ENCODE measurements at regions not wholly inside any gene's neighbourhood (a gene's known extent, or its start where the extent isn't known, plus 50 kb on each side); places are given as distances from the start of the nearest gene placed in this dataset.

GRCh38 chr4:63644396-63644795 lies 764.9 kb downstream of the TECRL start:
- Mint-ChIP-seq H3K4me1 (ENCODE audit: low read depth, unreplicated experiment) (no peaks in the 10 kb centered on the region), H3K4me3 (ENCODE audit: low read depth, unreplicated experiment) (no peak overlapping the region), H3K9me3 (ENCODE audit: low read depth, unreplicated experiment) (peaks cover 2% of the 10 kb centered on the region), H3K27ac (ENCODE audit: unreplicated experiment) (no peak overlapping the region), H3K27me3 (ENCODE audit: unreplicated experiment) (no peaks in the 10 kb centered on the region), H3K36me3 (ENCODE audit: insufficient read depth, unreplicated experiment) (no peaks in the 10 kb centered on the region)
- no TSS peak for BruUV-seq (replicated peaks)
- CTCF ChIA-PET = no interaction called here
- no peak for DNase-seq
- intact Hi-C loops (cut with micrococcal nuclease; ENCODE audit: unreplicated experiment) = no loop called here
- TF ChIP-seq CTCF (IDR thresholded peaks at IDR 0.05; ENCODE audit: unreplicated experiment) = no peak

- intact Hi-C loops (cut with micrococcal nuclease; ENCODE audit: unreplicated experiment) = no loop called here
- no peak overlapping the region for H3K27ac Mint-ChIP-seq (ENCODE audit: unreplicated experiment)
- peaks cover 3% of the 10 kb centered on the region for H3K9me3 Mint-ChIP-seq (ENCODE audit: low read depth, unreplicated experiment)
- H3K4me1 Mint-ChIP-seq (ENCODE audit: low read depth, unreplicated experiment) = no peaks in the 10 kb centered on the region
- H3K27me3 Mint-ChIP-seq (ENCODE audit: unreplicated experiment) = no peaks in the 10 kb centered on the region
- DNase-seq = no peak
- no TSS peak for BruUV-seq (replicated peaks)
- no peak for TF ChIP-seq CTCF (IDR thresholded peaks at IDR 0.05; ENCODE audit: unreplicated experiment)
- H3K36me3 Mint-ChIP-seq (ENCODE audit: insufficient read depth, unreplicated experiment) = no peaks in the 10 kb centered on the region
- CTCF ChIA-PET = no interaction called here
- no peak overlapping the region for H3K4me3 Mint-ChIP-seq (ENCODE audit: low read depth, unreplicated experiment)
These were observed 772.0 kb downstream of the TECRL start for GRCh38 chr4:63637270-63637669.

- Mint-ChIP-seq H3K27me3 (ENCODE audit: unreplicated experiment) (no peaks in the 10 kb centered on the region), H3K36me3 (ENCODE audit: insufficient read depth, unreplicated experiment) (no peaks in the 10 kb centered on the region), H3K4me1 (ENCODE audit: low read depth, unreplicated experiment) (no peaks in the 10 kb centered on the region), H3K9me3 (ENCODE audit: low read depth, unreplicated experiment) (peaks cover 3% of the 10 kb centered on the region), H3K4me3 (ENCODE audit: low read depth, unreplicated experiment) (no peak overlapping the region), H3K27ac (ENCODE audit: unreplicated experiment) (no peak overlapping the region)
- intact Hi-C loops (cut with micrococcal nuclease; ENCODE audit: unreplicated experiment) = no loop called here
- TF ChIP-seq CTCF (IDR thresholded peaks at IDR 0.05; ENCODE audit: unreplicated experiment) = no peak
- no TSS peak for BruUV-seq (replicated peaks)
- CTCF ChIA-PET = no interaction called here
- DNase-seq = no peak
These were observed 776.4 kb downstream of the TECRL start for GRCh38 chr4:63632858-63633257.

- DNase-seq = no peak
- Mint-ChIP-seq H3K36me3 (ENCODE audit: insufficient read depth, unreplicated experiment) (no peaks in the 10 kb centered on the region), H3K27ac (ENCODE audit: unreplicated experiment) (no peak overlapping the region), H3K9me3 (ENCODE audit: low read depth, unreplicated experiment) (peaks cover 7% of the 10 kb centered on the region), H3K27me3 (ENCODE audit: unreplicated experiment) (no peaks in the 10 kb centered on the region), H3K4me1 (ENCODE audit: low read depth, unreplicated experiment) (no peaks in the 10 kb centered on the region), H3K4me3 (ENCODE audit: low read depth, unreplicated experiment) (no peak overlapping the region)
- no TSS peak for BruUV-seq (replicated peaks)
- intact Hi-C loops (cut with micrococcal nuclease; ENCODE audit: unreplicated experiment) = no loop called here
- CTCF ChIA-PET = no interaction called here
- TF ChIP-seq CTCF (IDR thresholded peaks at IDR 0.05; ENCODE audit: unreplicated experiment) = no peak
These were observed 789.0 kb downstream of the TECRL start for GRCh38 chr4:63620271-63620670.

GRCh38 chr4:63619771-63620170 lies 789.5 kb downstream of the TECRL start:
- no peak for TF ChIP-seq CTCF (IDR thresholded peaks at IDR 0.05; ENCODE audit: unreplicated experiment)
- intact Hi-C loops (cut with micrococcal nuclease; ENCODE audit: unreplicated experiment) = no loop called here
- no peak for DNase-seq
- BruUV-seq (replicated peaks) = no TSS peak
- no peak overlapping the region for H3K4me3 Mint-ChIP-seq (ENCODE audit: low read depth, unreplicated experiment)
- CTCF ChIA-PET = no interaction called here
- no peaks in the 10 kb centered on the region for H3K4me1 Mint-ChIP-seq (ENCODE audit: low read depth, unreplicated experiment)
- peaks cover 7% of the 10 kb centered on the region for H3K9me3 Mint-ChIP-seq (ENCODE audit: low read depth, unreplicated experiment)
- H3K27me3 Mint-ChIP-seq (ENCODE audit: unreplicated experiment) = no peaks in the 10 kb centered on the region
- no peaks in the 10 kb centered on the region for H3K36me3 Mint-ChIP-seq (ENCODE audit: insufficient read depth, unreplicated experiment)
- H3K27ac Mint-ChIP-seq (ENCODE audit: unreplicated experiment) = no peak overlapping the region
